ENCODE measurements at regions not wholly inside any gene's neighbourhood (a gene's known extent, or its start where the extent isn't known, plus 50 kb on each side); places are given as distances from the start of the nearest gene placed in this dataset.

- WGBS (ENCODE audit: low lambda C conversion rate), result 44% methylated on average over 6 of the region's 6 CpGs
- Histone ChIP-seq H3K4me1 (ENCODE audit: control insufficient read depth in 1 of 2, insufficient read depth in 2 of 2, low read depth in 1 of 2, low read length in 1 of 2) (no peaks in the 10 kb centered on the region), H3K4me3 (ENCODE audit: low read depth in 2 of 2, low read length in 1 of 2) (no peak overlapping the region), H3K9me2 (no peaks in the 10 kb centered on the region), H3K36me3 (replicated peaks in 1 of 2; ENCODE audit: control insufficient read depth in 1 of 2, insufficient read depth in 2 of 2, low read length in 1 of 2) (no peaks in the 10 kb centered on the region), H3K27me3 (ENCODE audit: insufficient read depth) (no peaks in the 10 kb centered on the region), H3K79me2 (ENCODE audit: insufficient read depth) (no peaks in the 10 kb centered on the region), H3K27ac (ENCODE audit: low read depth in 2 of 2, low read length in 1 of 2) (no peak overlapping the region), H4K20me1 (ENCODE audit: insufficient read depth) (no peaks in the 10 kb centered on the region), H3K9ac (no peak overlapping the region), H2AFZ (ENCODE audit: low read depth) (no peak overlapping the region), H3K9me3 (no peaks in the 10 kb centered on the region), H3K4me2 (no peak overlapping the region), H3F3A (replicated peaks; ENCODE audit: insufficient read depth) (no peaks in the 10 kb centered on the region)
- ChIA-PET POLR2A (no interaction called here), CTCF (no interaction called here)
- no peak for DNase-seq
- TF ChIP-seq YY1 (IDR thresholded peaks at IDR 0.05; ENCODE audit: low read depth) (no peak), CTCF (IDR thresholded peaks at IDR 0.05) (no peak), USF1 (IDR thresholded peaks at IDR 0.05; ENCODE audit: borderline replicate concordance, low read depth) (no peak), EP300 (IDR thresholded peaks at IDR 0.05; ENCODE audit: borderline replicate concordance in 1 of 2, low read depth in 1 of 2, low read length in 1 of 2) (no peak), RCOR1 (IDR thresholded peaks at IDR 0.05; ENCODE audit: low read length) (no peak), USF2 (IDR thresholded peaks at IDR 0.05; ENCODE audit: borderline replicate concordance, low read depth, low read length) (no peak), NFIC (IDR thresholded peaks at IDR 0.05; ENCODE audit: borderline replicate concordance) (no peak), NRF1 (IDR thresholded peaks at IDR 0.05; ENCODE audit: low read depth, low read length) (no peak), MXI1 (IDR thresholded peaks at IDR 0.05; ENCODE audit: low read depth, low read length) (no peak), GABPA (IDR thresholded peaks at IDR 0.05; ENCODE audit: low read depth) (no peak), POLR2AphosphoS5 (IDR thresholded peaks at IDR 0.05; ENCODE audit: low read depth, low read length) (no peak), GATA2 (CRISPR knock-in tag; IDR thresholded peaks at IDR 0.05) (no peak), TCF12 (IDR thresholded peaks at IDR 0.05) (no peak), RXRA (IDR thresholded peaks at IDR 0.05; ENCODE audit: borderline replicate concordance, low read depth) (no peak), EZH2phosphoT487 (IDR thresholded peaks at IDR 0.05; ENCODE audit: borderline replicate concordance, low read depth) (no peak)
These were observed 166.2 kb downstream of the URB2 start for GRCh38 chr1:229792012-229792975.

All from SK-N-SH (cell line).